Ascending aorta (tissue), 2 donors: ENCODE measurements at regions not wholly inside any gene's neighbourhood (a gene's known extent, or its start where the extent isn't known, plus 50 kb on each side); places are given as distances from the start of the nearest gene placed in this dataset.

Experiments
- DNase-seq, 2 donors: peaks; one replicate each; pipeline ENCODE4 v3.0.0-alpha.2; 2019; ENCODE audit warnings: low spot score in 2 of 2
- H3K27ac ChIP-seq, 2 donors: fragments of 200-600 bp; sonication (generic); one replicate each; pipeline ENCODE4 v1.5.1; 2016 to 2017; ENCODE audit warnings: mild to moderate bottlenecking in 1 of 2
- H3K27me3 ChIP-seq: fragments of 200-600 bp; sonication (generic); one replicate; pipeline ENCODE4 v1.5.1; 2017
- H3K36me3 ChIP-seq, 2 donors: fragments of 200-600 bp; sonication (generic); one replicate each; pipeline ENCODE4 v1.5.1; 2016
- H3K4me1 ChIP-seq, 2 donors: fragments of 200-600 bp; sonication (generic); one replicate each; pipeline ENCODE4 v1.5.1; 2016 to 2017; ENCODE audit warnings: mild to moderate bottlenecking in 1 of 2
- H3K4me3 ChIP-seq, 2 donors: fragments of 200-600 bp; sonication (generic); one replicate each; pipeline ENCODE4 v1.5.1; 2016 to 2017; ENCODE audit warnings: mild to moderate bottlenecking in 1 of 2
- H3K9me3 ChIP-seq, 2 donors: fragments of 200-600 bp; sonication (generic); one replicate each; pipeline ENCODE4 v1.5.1; 2016
- intact Hi-C: fragments of 100-400 bp; cut with DNase I; formaldehyde crosslinking; loops from one replicate; pipeline ENCODE4 v1.15.1; 2023
- TF ChIP-seq, protein P1 (sequence below), 3 experiments: fragments of 200-600 bp in 2 of 3; fragments of 450-650 bp in 1 of 3; sonication (generic) in 2 of 3; IDR thresholded peaks; one replicate each; pipeline ENCODE4 v1.5.1; 2016 to 2019; ENCODE audit warnings: antibody characterized with exemption in 3 of 3, mild to moderate bottlenecking in 1 of 3, moderate library complexity in 1 of 3

DNA sequence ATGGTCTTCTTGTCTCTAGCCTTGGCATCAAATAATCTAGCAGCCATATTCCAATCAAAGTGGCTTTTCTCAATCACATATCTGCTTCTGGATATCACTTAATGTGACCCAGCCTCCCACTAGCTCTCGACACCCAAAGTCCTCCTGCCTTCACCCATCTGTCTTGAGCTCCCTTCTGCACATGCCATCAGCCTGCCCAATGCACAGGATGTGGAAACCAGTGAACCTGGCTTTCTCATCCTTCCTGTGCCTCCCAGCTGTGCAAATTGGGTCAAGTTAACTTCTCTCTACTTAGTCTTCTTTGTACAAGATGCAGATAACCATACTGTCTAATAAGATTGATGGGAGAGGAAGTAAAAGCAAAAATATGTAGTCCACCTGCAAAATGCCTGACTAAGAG, 257.9 kb upstream of the PITRM1 start:
- Histone ChIP-seq H3K4me3 (no peak overlapping the region), H3K36me3 (no peaks in the 10 kb centered on the region), H3K9me3 (no peaks in the 10 kb centered on the region), H3K27me3 (no peaks in the 10 kb centered on the region), H3K27ac (no peak overlapping the region), H3K4me1 (peaks cover 0 to 2% of the 10 kb centered on the region in 2 donors)
- TF ChIP-seq, protein P1, sequence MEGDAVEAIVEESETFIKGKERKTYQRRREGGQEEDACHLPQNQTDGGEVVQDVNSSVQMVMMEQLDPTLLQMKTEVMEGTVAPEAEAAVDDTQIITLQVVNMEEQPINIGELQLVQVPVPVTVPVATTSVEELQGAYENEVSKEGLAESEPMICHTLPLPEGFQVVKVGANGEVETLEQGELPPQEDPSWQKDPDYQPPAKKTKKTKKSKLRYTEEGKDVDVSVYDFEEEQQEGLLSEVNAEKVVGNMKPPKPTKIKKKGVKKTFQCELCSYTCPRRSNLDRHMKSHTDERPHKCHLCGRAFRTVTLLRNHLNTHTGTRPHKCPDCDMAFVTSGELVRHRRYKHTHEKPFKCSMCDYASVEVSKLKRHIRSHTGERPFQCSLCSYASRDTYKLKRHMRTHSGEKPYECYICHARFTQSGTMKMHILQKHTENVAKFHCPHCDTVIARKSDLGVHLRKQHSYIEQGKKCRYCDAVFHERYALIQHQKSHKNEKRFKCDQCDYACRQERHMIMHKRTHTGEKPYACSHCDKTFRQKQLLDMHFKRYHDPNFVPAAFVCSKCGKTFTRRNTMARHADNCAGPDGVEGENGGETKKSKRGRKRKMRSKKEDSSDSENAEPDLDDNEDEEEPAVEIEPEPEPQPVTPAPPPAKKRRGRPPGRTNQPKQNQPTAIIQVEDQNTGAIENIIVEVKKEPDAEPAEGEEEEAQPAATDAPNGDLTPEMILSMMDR (IDR thresholded peaks at IDR 0.05), result no peak
- DNase-seq, result peak in 1 of 2 donors; percentile 35
- intact Hi-C loops, result no loop called here

DNA sequence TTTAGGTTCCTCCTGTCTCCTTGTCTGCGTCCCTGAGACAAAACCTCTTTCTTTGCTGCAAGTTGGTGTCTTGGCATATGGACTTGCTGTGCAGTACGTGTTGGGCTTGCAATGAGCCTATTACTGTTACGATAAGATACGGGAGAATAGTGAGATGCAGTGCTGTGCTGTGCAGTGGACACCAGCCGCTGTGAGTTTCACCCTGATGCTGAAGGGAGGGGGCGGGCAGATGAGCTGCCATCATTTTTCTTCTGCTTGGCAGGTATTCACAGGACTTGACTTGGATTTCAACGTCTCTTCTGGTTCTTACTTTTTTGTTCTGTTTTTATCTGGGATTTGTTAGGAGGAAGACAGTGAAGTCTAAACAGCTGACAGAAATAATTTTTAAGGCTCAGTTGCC, 257.1 kb upstream of the PITRM1 start:
- no peak overlapping the region for H3K27ac ChIP-seq
- no peaks in the 10 kb centered on the region for H3K36me3 ChIP-seq
- no peaks in the 10 kb centered on the region for H3K27me3 ChIP-seq
- TF ChIP-seq, protein P1 (IDR thresholded peaks at IDR 0.05), result no peak
- intact Hi-C loops, result no loop called here
- peak in 1 of 2 donors; percentile 33 for DNase-seq
- no peaks in the 10 kb centered on the region for H3K9me3 ChIP-seq
- peaks cover 0 to 2% of the 10 kb centered on the region in 2 donors for H3K4me1 ChIP-seq
- no peak overlapping the region for H3K4me3 ChIP-seq

DNA sequence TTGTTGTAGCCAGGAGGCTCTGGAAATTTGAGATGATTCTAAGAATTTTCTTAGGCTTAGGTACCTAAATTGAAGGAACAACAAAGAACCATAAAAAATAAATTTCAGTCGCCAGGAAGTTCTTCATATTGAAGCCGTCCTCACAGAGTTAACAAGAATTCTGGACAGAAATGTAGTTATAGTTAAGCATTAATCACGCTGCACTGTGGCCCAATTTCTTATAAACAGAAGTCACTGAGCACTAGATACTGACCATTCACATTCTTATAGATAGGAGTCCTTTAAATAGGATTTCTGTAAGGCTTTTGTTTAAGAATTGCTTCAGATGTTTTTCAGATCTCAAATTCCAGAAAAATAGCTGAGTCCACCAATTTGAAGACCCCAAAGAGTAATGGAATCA, 256.2 kb upstream of the PITRM1 start:
- peaks cover 0 to 2% of the 10 kb centered on the region in 2 donors for H3K4me1 ChIP-seq
- H3K36me3 ChIP-seq, result no peaks in the 10 kb centered on the region
- no peak for DNase-seq
- H3K27ac ChIP-seq, result no peak overlapping the region
- TF ChIP-seq, protein P1 (IDR thresholded peaks at IDR 0.05), result no peak
- no peak overlapping the region for H3K4me3 ChIP-seq
- no peaks in the 10 kb centered on the region for H3K9me3 ChIP-seq
- intact Hi-C loops, result no loop called here
- H3K27me3 ChIP-seq, result no peaks in the 10 kb centered on the region

DNA sequence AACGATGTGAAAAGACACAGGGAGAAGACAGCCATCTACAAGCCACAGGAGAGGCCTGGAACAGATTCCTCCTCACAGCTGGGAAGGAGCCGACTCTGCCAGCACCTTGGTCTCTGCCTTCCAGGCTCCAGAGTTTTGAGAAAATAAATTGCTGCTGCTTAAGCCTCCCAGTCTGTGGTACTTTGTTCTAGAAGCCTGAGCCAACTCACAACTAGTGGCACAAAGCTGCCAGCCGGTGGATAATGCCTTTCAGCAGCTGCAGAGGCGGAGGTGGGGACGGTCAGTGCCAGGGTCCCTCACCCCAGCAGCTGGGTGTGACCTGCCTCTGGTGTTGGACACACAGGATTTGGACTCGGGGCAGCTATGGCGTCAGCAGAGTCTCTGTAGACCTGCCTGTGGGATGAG, 255.4 kb upstream of the PITRM1 start:
- H3K27me3 ChIP-seq, result no peaks in the 10 kb centered on the region
- peak in 1 of 2 donors; percentile 56 for DNase-seq
- TF ChIP-seq, protein P1 (IDR thresholded peaks at IDR 0.05), result no peak
- intact Hi-C loops, result no loop called here
- H3K9me3 ChIP-seq, result no peaks in the 10 kb centered on the region
- H3K27ac ChIP-seq, result no peak overlapping the region
- H3K4me1 ChIP-seq, result peaks cover 0 to 2% of the 10 kb centered on the region in 2 donors
- H3K36me3 ChIP-seq, result no peaks in the 10 kb centered on the region
- no peak overlapping the region for H3K4me3 ChIP-seq

DNA sequence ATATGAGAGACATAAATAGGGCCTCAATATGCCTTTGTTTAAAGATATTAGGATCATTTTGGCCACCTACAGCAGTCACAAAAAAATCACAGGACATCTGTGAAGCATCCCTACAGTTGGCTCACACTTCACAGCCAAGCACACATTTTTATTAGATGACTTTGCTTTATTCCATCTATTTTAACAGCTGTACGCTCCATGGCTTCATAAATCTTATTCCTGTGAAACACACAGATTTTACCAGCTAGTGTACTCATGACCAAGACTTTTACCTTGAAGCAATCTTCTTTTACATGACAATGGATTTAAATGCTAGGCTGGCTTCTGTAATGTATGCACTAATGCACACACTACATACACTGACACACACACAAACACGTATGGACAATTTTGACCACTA, 254.8 kb upstream of the PITRM1 start:
- Histone ChIP-seq H3K4me1 (peaks cover 0 to 2% of the 10 kb centered on the region in 2 donors), H3K27ac (no peak overlapping the region), H3K36me3 (no peaks in the 10 kb centered on the region), H3K27me3 (no peaks in the 10 kb centered on the region), H3K9me3 (no peaks in the 10 kb centered on the region), H3K4me3 (no peak overlapping the region)
- DNase-seq, result no peak
- TF ChIP-seq, protein P1 (IDR thresholded peaks at IDR 0.05), result no peak
- intact Hi-C loops, result no loop called here
